Esophagus muscularis mucosa (tissue), 4 donors: ENCODE measurements at regions not wholly inside any gene's neighbourhood (a gene's known extent, or its start where the extent isn't known, plus 50 kb on each side); places are given as distances from the start of the nearest gene placed in this dataset.

Source experiments
- DNase-seq: peaks from one replicate; pipeline ENCODE4 v3.0.0-alpha.2; 2017; ENCODE audit errors: extremely low spot score
- H3K27ac ChIP-seq, 4 donors: fragments of 200-600 bp; sonication (generic); replicated peaks in 1 of 4; 1 replicate in 3 of 4; 2 replicates in 1 of 4; pipeline ENCODE4 v1.5.1; 2016 to 2019; ENCODE audit warnings: mild to moderate bottlenecking in 1 of 4
- H3K27me3 ChIP-seq, 4 donors: fragments of 200-600 bp; sonication (generic); one replicate each; pipeline versions ENCODE4 v1.5.1 to v1.6.0; 2016 to 2019
- H3K36me3 ChIP-seq, 4 donors: fragments of 200-600 bp; sonication (generic); one replicate each; pipeline ENCODE4 v1.5.1; 2016 to 2019
- H3K4me1 ChIP-seq, 4 donors: fragments of 200-600 bp; sonication (generic); one replicate each; pipeline ENCODE4 v1.5.1; 2016 to 2019
- H3K4me3 ChIP-seq, 4 donors: fragments of 200-600 bp; sonication (generic); 1 replicate in 2 of 4; 2 replicates in 2 of 4; pipeline ENCODE4 v1.5.1; 2016 to 2019; ENCODE audit warnings: mild to moderate bottlenecking in 4 of 4, moderate library complexity in 1 of 4
- H3K9me3 ChIP-seq, 4 donors: fragments of 200-600 bp; sonication (generic); 1 replicate in 3 of 4; 2 replicates in 1 of 4; pipeline ENCODE4 v1.5.1; 2016 to 2019
- CTCF ChIP-seq, 3 experiments: fragments of 200-600 bp in 2 of 3; fragments of 450-650 bp in 1 of 3; sonication (generic) in 2 of 3; IDR thresholded peaks; one replicate each; pipeline ENCODE4 v1.5.1; 2017 to 2019; ENCODE audit warnings: antibody characterized with exemption in 3 of 3, mild to moderate bottlenecking in 2 of 3, moderate library complexity in 1 of 3
- EP300 ChIP-seq: sonication (generic); formaldehyde crosslinking; IDR thresholded peaks from one replicate; pipeline ENCODE4 v1.6.1; 2017; ENCODE audit warnings: antibody characterized with exemption
- POLR2A ChIP-seq: fragments of 450-650 bp; IDR thresholded peaks from one replicate; pipeline ENCODE4 v1.6.1; 2017; ENCODE audit warnings: antibody characterized with exemption, moderate library complexity, mild to moderate bottlenecking, low read depth
- POLR2AphosphoS5 ChIP-seq, 2 donors: sonication (generic); formaldehyde crosslinking; IDR thresholded peaks; one replicate each; pipeline ENCODE4 v1.6.1; 2017; ENCODE audit warnings: antibody characterized with exemption in 2 of 2
- WGBS: methylation state at CpG from one replicate; pipeline ENCODE4 v1.1.5; 2018; 5-methylcytosine and 5-hydroxymethylcytosine counted together
- intact Hi-C: fragments of 100-400 bp; cut with DNase I; formaldehyde crosslinking; loops from one replicate; pipeline ENCODE4 v1.15.1; 2023

GRCh38 chr4:3833326-3833989, 67.3 kb downstream of the ADRA2C start:
- no peaks in the 10 kb centered on the region for H3K4me1 ChIP-seq
- intact Hi-C loops, result no loop called here
- 87% methylated on average over 10 of the region's 18 CpGs for WGBS
- DNase-seq, result no peak
- H3K27me3 ChIP-seq, result peaks cover 0 to 57% (median 5%) of the 10 kb centered on the region in 4 donors
- H3K9me3 ChIP-seq, result peaks cover 0 to 7% (median 0%) of the 10 kb centered on the region in 4 donors
- no peaks in the 10 kb centered on the region for H3K36me3 ChIP-seq
- no peak overlapping the region for H3K27ac ChIP-seq
- H3K4me3 ChIP-seq, result no peak overlapping the region
- no peak for TF ChIP-seq CTCF (IDR thresholded peaks at IDR 0.05)

GRCh38 chr4:3834186-3834662, 68.0 kb downstream of the ADRA2C start:
- Histone ChIP-seq H3K27ac (no peak overlapping the region), H3K9me3 (peaks cover 0 to 8% (median 0%) of the 10 kb centered on the region in 4 donors), H3K4me1 (no peaks in the 10 kb centered on the region), H3K27me3 (peaks cover 0 to 62% (median 5%) of the 10 kb centered on the region in 4 donors), H3K36me3 (no peaks in the 10 kb centered on the region), H3K4me3 (no peak overlapping the region)
- DNase-seq, result no peak
- WGBS, result 27% methylated on average over 15 of the region's 15 CpGs
- intact Hi-C loops, result no loop called here
- TF ChIP-seq POLR2A, result no peak

GRCh38 chr4:3834663-3835521, 68.7 kb downstream of the ADRA2C start:
- DNase-seq, result no peak
- H3K4me1 ChIP-seq, result no peaks in the 10 kb centered on the region
- intact Hi-C loops, result no loop called here
- no peak overlapping the region for H3K27ac ChIP-seq
- no peaks in the 10 kb centered on the region for H3K36me3 ChIP-seq
- 42% methylated on average over 16 of the region's 18 CpGs for WGBS
- H3K9me3 ChIP-seq, result peaks cover 0 to 8% (median 0%) of the 10 kb centered on the region in 4 donors
- H3K4me3 ChIP-seq, result no peak overlapping the region
- peaks cover 0 to 62% (median 5%) of the 10 kb centered on the region in 4 donors for H3K27me3 ChIP-seq
- TF ChIP-seq EP300, result no peak
- no peak for TF ChIP-seq CTCF (IDR thresholded peaks at IDR 0.05)
- no peak for TF ChIP-seq POLR2A
- no peak for TF ChIP-seq POLR2AphosphoS5 (IDR thresholded peaks at IDR 0.05)

GRCh38 chr4:3835527-3836405, 69.6 kb downstream of the ADRA2C start:
- peaks cover 0 to 70% (median 5%) of the 10 kb centered on the region in 4 donors for H3K27me3 ChIP-seq
- H3K27ac ChIP-seq, result no peak overlapping the region
- H3K9me3 ChIP-seq, result peaks cover 0 to 8% (median 0%) of the 10 kb centered on the region in 4 donors
- no peak for DNase-seq
- H3K36me3 ChIP-seq, result no peaks in the 10 kb centered on the region
- no peaks in the 10 kb centered on the region for H3K4me1 ChIP-seq
- H3K4me3 ChIP-seq, result no peak overlapping the region
- intact Hi-C loops, result no loop called here
- TF ChIP-seq EP300 (no peak), CTCF (IDR thresholded peaks at IDR 0.05) (no peak), POLR2AphosphoS5 (IDR thresholded peaks at IDR 0.05) (no peak), POLR2A (no peak)
- WGBS, result 15% methylated on average over 14 of the region's 22 CpGs

GRCh38 chr4:3836406-3836755, 70.2 kb downstream of the ADRA2C start:
- no peaks in the 10 kb centered on the region for H3K4me1 ChIP-seq
- WGBS, result 24% methylated on average over 6 of the region's 10 CpGs
- no peak for DNase-seq
- intact Hi-C loops, result no loop called here
- H3K27ac ChIP-seq, result no peak overlapping the region
- H3K4me3 ChIP-seq, result no peak overlapping the region
- H3K27me3 ChIP-seq, result peaks cover 0 to 75% (median 5%) of the 10 kb centered on the region in 4 donors
- H3K36me3 ChIP-seq, result no peaks in the 10 kb centered on the region
- no peak for TF ChIP-seq CTCF (IDR thresholded peaks at IDR 0.05)
- peaks cover 0 to 8% (median 0%) of the 10 kb centered on the region in 4 donors for H3K9me3 ChIP-seq
